Liver (tissue), 8 donors: ENCODE measurements at regions not wholly inside any gene's neighbourhood (a gene's known extent, or its start where the extent isn't known, plus 50 kb on each side); places are given as distances from the start of the nearest gene placed in this dataset.

Experiments
- DNase-seq: peaks from one replicate; pipeline ENCODE4 v3.0.0-alpha.2; 2017; ENCODE audit warnings: low spot score
- H3K27ac ChIP-seq, 2 donors: one replicate each; pipeline ENCODE4 v1.7.0; 2013; ENCODE audit warnings: inconsistent platforms in 2 of 2, low read length in 2 of 2, control low read depth in 1 of 2, low read depth in 1 of 2, mild to moderate bottlenecking in 1 of 2
- H3K27me3 ChIP-seq, 4 donors: one replicate each; pipeline versions ENCODE4 v1.6.1 to v1.7.0; 2013; ENCODE audit warnings: low read length in 3 of 4, inconsistent platforms in 1 of 4, mild to moderate bottlenecking in 1 of 4, moderate library complexity in 1 of 4; ENCODE audit not compliant: control insufficient read depth in 4 of 4, insufficient read depth in 4 of 4
- H3K36me3 ChIP-seq, 4 donors: one replicate each; pipeline versions ENCODE4 v1.6.1 to v1.7.0; 2013; ENCODE audit warnings: low read length in 3 of 4, mild to moderate bottlenecking in 3 of 4, low read depth in 1 of 4, moderate library complexity in 1 of 4; ENCODE audit not compliant: control insufficient read depth in 4 of 4, insufficient read depth in 3 of 4
- H3K4me1 ChIP-seq, 4 donors: one replicate each; pipeline versions ENCODE4 v1.6.1 to v1.7.0; 2013; ENCODE audit warnings: low read length in 3 of 4, mild to moderate bottlenecking in 3 of 4, moderate library complexity in 1 of 4; ENCODE audit not compliant: control insufficient read depth in 4 of 4, insufficient read depth in 4 of 4
- H3K4me3 ChIP-seq, 3 donors: one replicate each; pipeline versions ENCODE4 v1.6.1 to v1.7.0; 2013; ENCODE audit warnings: low read length in 3 of 3, control low read depth in 1 of 3, low read depth in 1 of 3, mild to moderate bottlenecking in 1 of 3
- H3K9ac ChIP-seq, 2 donors: one replicate each; pipeline ENCODE4 v1.7.0; 2013; ENCODE audit warnings: low read length in 2 of 2, mild to moderate bottlenecking in 2 of 2, moderate library complexity in 2 of 2, control low read depth in 1 of 2, low read depth in 1 of 2
- H3K9me3 ChIP-seq, 4 donors: one replicate each; pipeline versions ENCODE4 v1.6.1 to v1.7.0; 2013; ENCODE audit warnings: low read length in 3 of 4; ENCODE audit not compliant: control insufficient read depth in 4 of 4
- CTCF ChIP-seq: fragments of 150-350 bp; IDR thresholded peaks from 2 replicates; pipeline ENCODE4 v1.5.1; 2017; ENCODE audit warnings: improper control_type of control experiment, low read depth, low read length; ENCODE audit not compliant: missing input control
- EGR1 ChIP-seq, 2 donors: IDR thresholded peaks; 2 replicates each; pipeline ENCODE4 v1.6.1; 2016 to 2018; ENCODE audit warnings: antibody characterized with exemption in 2 of 2, low read depth in 2 of 2
- FOXA1 ChIP-seq: IDR thresholded peaks from 2 replicates; pipeline ENCODE4 v1.6.1; 2016; ENCODE audit warnings: antibody characterized with exemption
- FOXA2 ChIP-seq: IDR thresholded peaks from 2 replicates; pipeline ENCODE4 v1.6.1; 2016; ENCODE audit warnings: antibody characterized with exemption
- GABPA ChIP-seq, 2 donors: IDR thresholded peaks in 1 of 2; conservative IDR thresholded peaks in 1 of 2; 2 replicates each; pipeline ENCODE4 v1.6.1; 2016; ENCODE audit warnings: antibody characterized with exemption in 2 of 2, mild to moderate bottlenecking in 1 of 2, moderate library complexity in 1 of 2
- HNF4A ChIP-seq, 2 donors: conservative IDR thresholded peaks; 2 replicates each; pipeline ENCODE4 v1.6.1; 2016; ENCODE audit warnings: antibody characterized with exemption in 2 of 2, mild to moderate bottlenecking in 2 of 2
- HNF4G ChIP-seq: IDR thresholded peaks from 2 replicates; pipeline ENCODE4 v1.6.1; 2016; ENCODE audit warnings: antibody characterized with exemption
- JUND ChIP-seq, 2 donors: IDR thresholded peaks; 2 replicates each; pipeline ENCODE4 v1.6.1; 2016; ENCODE audit warnings: antibody characterized with exemption in 2 of 2
- MAX ChIP-seq: IDR thresholded peaks from 2 replicates; pipeline ENCODE4 v1.6.1; 2016; ENCODE audit warnings: antibody characterized with exemption
- NR2F2 ChIP-seq: IDR thresholded peaks from 2 replicates; pipeline ENCODE4 v1.6.1; 2016; ENCODE audit warnings: antibody characterized with exemption
- RAD21 ChIP-seq, 2 donors: IDR thresholded peaks; 2 replicates each; pipeline ENCODE4 v1.6.1; 2016; ENCODE audit warnings: antibody characterized with exemption in 2 of 2, mild to moderate bottlenecking in 2 of 2
- RXRA ChIP-seq, 2 donors: IDR thresholded peaks; 2 replicates each; pipeline ENCODE4 v1.6.1; 2017 to 2018; ENCODE audit warnings: antibody characterized with exemption in 2 of 2, mild to moderate bottlenecking in 1 of 2
- SP1 ChIP-seq: IDR thresholded peaks from 2 replicates; pipeline ENCODE4 v1.6.1; 2018; ENCODE audit warnings: antibody characterized with exemption, mild to moderate bottlenecking
- TAF1 ChIP-seq: conservative IDR thresholded peaks from 2 replicates; pipeline ENCODE4 v1.6.1; 2016; ENCODE audit warnings: antibody characterized with exemption, mild to moderate bottlenecking
- YY1 ChIP-seq: IDR thresholded peaks from 2 replicates; pipeline ENCODE4 v1.6.1; 2016; ENCODE audit warnings: antibody characterized with exemption, mild to moderate bottlenecking
- WGBS: extraction: QIAGEN DNeasy Blood & Tissue Kit; methylation state at CpG from one replicate; pipeline ENCODE4 v1.1.7; 2013; 5-methylcytosine and 5-hydroxymethylcytosine counted together
- TF ChIP-seq, protein P1 (sequence below): IDR thresholded peaks from 2 replicates; pipeline ENCODE4 v1.6.1; 2016; ENCODE audit warnings: antibody characterized with exemption, mild to moderate bottlenecking
- TF ChIP-seq, protein P2 (sequence below): IDR thresholded peaks from 2 replicates; pipeline ENCODE4 v1.6.1; 2016; ENCODE audit warnings: antibody characterized with exemption
- TF ChIP-seq, protein P3 (sequence below): IDR thresholded peaks from 2 replicates; pipeline ENCODE4 v1.6.1; 2016; ENCODE audit warnings: antibody characterized with exemption
- donor health status: healthy.
- donor health status: healthy.
- donor health status: healthy.
- donor health status: healthy.
- donor health status: healthy.

- no peak overlapping the region for H3K4me3 ChIP-seq
- TF ChIP-seq, protein P1, sequence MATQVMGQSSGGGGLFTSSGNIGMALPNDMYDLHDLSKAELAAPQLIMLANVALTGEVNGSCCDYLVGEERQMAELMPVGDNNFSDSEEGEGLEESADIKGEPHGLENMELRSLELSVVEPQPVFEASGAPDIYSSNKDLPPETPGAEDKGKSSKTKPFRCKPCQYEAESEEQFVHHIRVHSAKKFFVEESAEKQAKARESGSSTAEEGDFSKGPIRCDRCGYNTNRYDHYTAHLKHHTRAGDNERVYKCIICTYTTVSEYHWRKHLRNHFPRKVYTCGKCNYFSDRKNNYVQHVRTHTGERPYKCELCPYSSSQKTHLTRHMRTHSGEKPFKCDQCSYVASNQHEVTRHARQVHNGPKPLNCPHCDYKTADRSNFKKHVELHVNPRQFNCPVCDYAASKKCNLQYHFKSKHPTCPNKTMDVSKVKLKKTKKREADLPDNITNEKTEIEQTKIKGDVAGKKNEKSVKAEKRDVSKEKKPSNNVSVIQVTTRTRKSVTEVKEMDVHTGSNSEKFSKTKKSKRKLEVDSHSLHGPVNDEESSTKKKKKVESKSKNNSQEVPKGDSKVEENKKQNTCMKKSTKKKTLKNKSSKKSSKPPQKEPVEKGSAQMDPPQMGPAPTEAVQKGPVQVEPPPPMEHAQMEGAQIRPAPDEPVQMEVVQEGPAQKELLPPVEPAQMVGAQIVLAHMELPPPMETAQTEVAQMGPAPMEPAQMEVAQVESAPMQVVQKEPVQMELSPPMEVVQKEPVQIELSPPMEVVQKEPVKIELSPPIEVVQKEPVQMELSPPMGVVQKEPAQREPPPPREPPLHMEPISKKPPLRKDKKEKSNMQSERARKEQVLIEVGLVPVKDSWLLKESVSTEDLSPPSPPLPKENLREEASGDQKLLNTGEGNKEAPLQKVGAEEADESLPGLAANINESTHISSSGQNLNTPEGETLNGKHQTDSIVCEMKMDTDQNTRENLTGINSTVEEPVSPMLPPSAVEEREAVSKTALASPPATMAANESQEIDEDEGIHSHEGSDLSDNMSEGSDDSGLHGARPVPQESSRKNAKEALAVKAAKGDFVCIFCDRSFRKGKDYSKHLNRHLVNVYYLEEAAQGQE = no peak
- no peak for TF ChIP-seq RAD21 (IDR thresholded peaks at IDR 0.05)
- H3K27ac ChIP-seq = no peak overlapping the region
- no peaks in the 10 kb centered on the region for H3K4me1 ChIP-seq
- no peaks in the 10 kb centered on the region for H3K27me3 ChIP-seq
- H3K9me3 ChIP-seq = no peaks in the 10 kb centered on the region
- no peak overlapping the region for H3K9ac ChIP-seq
- 56% methylated on average over 3 of the region's 3 CpGs for WGBS
- H3K36me3 ChIP-seq = no peaks in the 10 kb centered on the region
- DNase-seq = no peak
Observed at GRCh38 chr3:117820658-117821299, 1111.2 kb downstream of the TUSC7 start.

- H3K9me3 ChIP-seq = no peaks in the 10 kb centered on the region
- no peak for DNase-seq
- H3K4me3 ChIP-seq = no peak overlapping the region
- no peaks in the 10 kb centered on the region for H3K27me3 ChIP-seq
- H3K36me3 ChIP-seq = no peaks in the 10 kb centered on the region
- 97% methylated on average over 1 of the region's 1 CpG for WGBS
- H3K27ac ChIP-seq = no peak overlapping the region
- no peak overlapping the region for H3K9ac ChIP-seq
- no peaks in the 10 kb centered on the region for H3K4me1 ChIP-seq
- TF ChIP-seq HNF4G (no peak), HNF4A (conservative IDR thresholded peaks at IDR 0.05) (no peak), RAD21 (IDR thresholded peaks at IDR 0.05) (no peak), EGR1 (IDR thresholded peaks at IDR 0.05; ENCODE audit: low read depth in 2 of 2) (no peak), CTCF (no peak), JUND (IDR thresholded peaks at IDR 0.05) (no peak), SP1 (no peak), RXRA (IDR thresholded peaks at IDR 0.05) (no peak), FOXA1 (no peak), YY1 (no peak), MAX (no peak), GABPA (IDR thresholded peaks at IDR 0.05 in 1 of 2, conservative IDR thresholded peaks at IDR 0.05 in 1 of 2) (no peak), FOXA2 (no peak), TAF1 (no peak), NR2F2 (no peak)
- TF ChIP-seq, protein P2, sequence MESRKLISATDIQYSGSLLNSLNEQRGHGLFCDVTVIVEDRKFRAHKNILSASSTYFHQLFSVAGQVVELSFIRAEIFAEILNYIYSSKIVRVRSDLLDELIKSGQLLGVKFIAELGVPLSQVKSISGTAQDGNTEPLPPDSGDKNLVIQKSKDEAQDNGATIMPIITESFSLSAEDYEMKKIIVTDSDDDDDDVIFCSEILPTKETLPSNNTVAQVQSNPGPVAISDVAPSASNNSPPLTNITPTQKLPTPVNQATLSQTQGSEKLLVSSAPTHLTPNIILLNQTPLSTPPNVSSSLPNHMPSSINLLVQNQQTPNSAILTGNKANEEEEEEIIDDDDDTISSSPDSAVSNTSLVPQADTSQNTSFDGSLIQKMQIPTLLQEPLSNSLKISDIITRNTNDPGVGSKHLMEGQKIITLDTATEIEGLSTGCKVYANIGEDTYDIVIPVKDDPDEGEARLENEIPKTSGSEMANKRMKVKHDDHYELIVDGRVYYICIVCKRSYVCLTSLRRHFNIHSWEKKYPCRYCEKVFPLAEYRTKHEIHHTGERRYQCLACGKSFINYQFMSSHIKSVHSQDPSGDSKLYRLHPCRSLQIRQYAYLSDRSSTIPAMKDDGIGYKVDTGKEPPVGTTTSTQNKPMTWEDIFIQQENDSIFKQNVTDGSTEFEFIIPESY = no peak
- TF ChIP-seq, protein P3, sequence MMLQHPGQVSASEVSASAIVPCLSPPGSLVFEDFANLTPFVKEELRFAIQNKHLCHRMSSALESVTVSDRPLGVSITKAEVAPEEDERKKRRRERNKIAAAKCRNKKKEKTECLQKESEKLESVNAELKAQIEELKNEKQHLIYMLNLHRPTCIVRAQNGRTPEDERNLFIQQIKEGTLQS = no peak
- TF ChIP-seq, protein P1 = no peak
Observed at GRCh38 chr3:117822416-117822815, 1112.8 kb downstream of the TUSC7 start.
